MV-4-11 (cell line): ENCODE measurements at regions not wholly inside any gene's neighbourhood (a gene's known extent, or its start where the extent isn't known, plus 50 kb on each side); places are given as distances from the start of the nearest gene placed in this dataset.

Source experiments
- DNase-seq: peaks from one replicate; lab custom pipeline; 2025; lab: John Stamatoyannopoulos, UW

DNA sequence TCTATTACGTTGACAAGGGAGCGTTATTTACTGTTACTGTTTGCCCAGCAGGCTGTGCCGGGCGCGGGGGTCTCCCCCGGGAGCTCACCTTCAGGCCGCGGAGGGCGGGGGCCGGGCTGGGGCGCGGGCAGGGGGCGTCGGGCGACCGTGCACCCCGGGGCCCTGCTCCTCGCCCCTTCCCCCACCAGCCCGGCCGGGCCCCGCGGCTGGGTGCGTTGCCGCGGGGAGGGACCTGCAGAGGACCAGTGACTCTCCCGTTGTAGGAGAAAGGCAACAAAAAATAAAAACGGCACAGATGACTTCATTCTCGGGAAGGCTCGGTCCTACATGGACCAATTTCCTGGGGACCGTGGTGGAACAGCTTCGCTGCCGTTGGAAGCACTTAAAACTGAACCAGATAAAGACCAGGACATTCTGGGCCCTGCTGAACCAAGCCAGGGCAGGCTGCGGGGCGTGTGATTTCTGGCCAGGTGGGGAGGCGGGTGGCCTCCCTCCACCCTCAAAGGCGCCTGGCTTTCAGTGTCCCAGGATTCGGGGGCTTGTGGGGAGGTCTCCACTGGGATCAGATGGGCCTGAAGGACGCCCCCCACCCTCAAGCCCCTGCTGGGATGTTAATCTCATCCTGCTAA lies 57.4 kb downstream of the IGLL1 start:
- no peak for DNase-seq

- DNase-seq = peak; percentile 80
These were observed 58.5 kb downstream of the IGLL1 start for GRCh38 chr22:23521441-23522113.

DNA sequence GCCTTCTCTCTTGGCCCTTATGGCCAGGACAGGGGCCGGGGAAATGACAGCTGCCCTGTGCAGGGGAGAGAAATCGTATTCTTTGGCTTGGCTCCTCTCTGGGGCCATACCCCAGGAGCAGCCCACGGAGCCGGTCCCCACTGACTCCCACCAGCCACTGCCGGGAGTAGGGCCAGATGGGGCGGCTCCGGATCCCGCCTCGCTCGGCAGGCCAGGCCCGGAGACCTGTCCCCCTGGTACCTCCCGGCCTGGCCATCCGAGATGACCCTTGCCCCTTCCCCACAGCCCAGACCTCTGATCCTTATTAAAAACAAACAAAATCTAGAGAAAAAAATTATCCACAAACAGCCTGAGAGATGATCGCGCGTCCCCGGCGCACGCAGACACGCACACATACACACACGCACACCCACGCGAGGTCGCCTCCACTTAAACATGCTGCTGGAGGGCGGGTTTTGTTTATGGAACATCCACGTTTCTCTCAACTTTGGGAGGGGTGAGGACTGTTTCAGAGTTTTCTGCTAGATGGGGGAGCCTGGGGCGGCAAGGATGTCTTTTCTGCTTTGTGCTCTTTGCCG lies 59.1 kb downstream of the IGLL1 start:
- DNase-seq = no peak

- no peak for DNase-seq
These were observed 60.5 kb downstream of the IGLL1 start for GRCh38 chr22:23519442-23520157.

GRCh38 chr22:23518376-23519187 lies 61.5 kb downstream of the IGLL1 start:
- DNase-seq = peak; percentile 20

- no peak for DNase-seq
These were observed 62.2 kb downstream of the IGLL1 start for GRCh38 chr22:23517804-23518375.

DNA sequence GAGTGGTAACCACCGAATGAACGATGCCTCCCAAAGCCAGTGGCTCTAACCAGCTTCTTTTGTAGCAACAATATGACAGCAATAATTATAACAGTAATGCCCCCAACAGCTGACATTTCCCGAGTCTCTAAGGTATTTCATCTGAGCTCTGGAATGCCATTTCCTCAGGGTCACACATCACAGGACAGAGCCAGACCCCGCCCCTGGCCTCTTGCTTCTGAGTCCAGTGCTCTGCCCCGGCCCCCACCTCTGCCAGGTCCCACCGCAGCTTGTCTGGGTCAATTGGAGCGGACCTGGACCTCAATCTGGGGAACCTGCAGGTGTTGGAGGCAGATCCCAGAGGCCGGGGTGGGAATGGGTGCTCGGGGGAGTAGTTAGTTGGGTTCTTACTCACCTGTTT lies 63.8 kb downstream of the IGLL1 start:
- DNase-seq = no peak

GRCh38 chr22:23514322-23515038 lies 65.6 kb downstream of the IGLL1 start:
- DNase-seq = no peak

GRCh38 chr22:23513705-23514104 lies 66.4 kb downstream of the IGLL1 start:
- DNase-seq = no peak

DNA sequence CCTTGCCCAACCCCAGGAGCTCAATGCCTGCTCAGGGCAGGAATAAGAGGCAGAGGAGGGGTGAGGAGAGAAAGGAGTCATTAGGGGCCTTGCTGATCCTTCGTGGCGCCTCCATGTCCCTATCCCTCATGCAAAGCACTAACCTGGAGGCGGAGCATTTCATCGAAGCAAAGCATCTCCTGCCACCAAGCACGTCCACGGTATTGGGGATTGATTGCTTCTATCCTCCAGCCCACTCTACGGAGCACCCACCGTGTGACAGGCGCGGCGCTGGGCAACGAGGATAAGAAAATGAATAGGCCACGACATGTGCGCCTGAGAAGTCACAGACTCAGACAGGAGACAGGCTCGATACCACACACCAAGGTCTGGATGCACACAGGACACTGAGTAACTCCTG lies 67.0 kb downstream of the IGLL1 start:
- no peak for DNase-seq

- no peak for DNase-seq
These were observed 67.4 kb downstream of the IGLL1 start for GRCh38 chr22:23512721-23513120.

GRCh38 chr22:23512348-23512705 lies 67.8 kb downstream of the IGLL1 start:
- DNase-seq = no peak

DNA sequence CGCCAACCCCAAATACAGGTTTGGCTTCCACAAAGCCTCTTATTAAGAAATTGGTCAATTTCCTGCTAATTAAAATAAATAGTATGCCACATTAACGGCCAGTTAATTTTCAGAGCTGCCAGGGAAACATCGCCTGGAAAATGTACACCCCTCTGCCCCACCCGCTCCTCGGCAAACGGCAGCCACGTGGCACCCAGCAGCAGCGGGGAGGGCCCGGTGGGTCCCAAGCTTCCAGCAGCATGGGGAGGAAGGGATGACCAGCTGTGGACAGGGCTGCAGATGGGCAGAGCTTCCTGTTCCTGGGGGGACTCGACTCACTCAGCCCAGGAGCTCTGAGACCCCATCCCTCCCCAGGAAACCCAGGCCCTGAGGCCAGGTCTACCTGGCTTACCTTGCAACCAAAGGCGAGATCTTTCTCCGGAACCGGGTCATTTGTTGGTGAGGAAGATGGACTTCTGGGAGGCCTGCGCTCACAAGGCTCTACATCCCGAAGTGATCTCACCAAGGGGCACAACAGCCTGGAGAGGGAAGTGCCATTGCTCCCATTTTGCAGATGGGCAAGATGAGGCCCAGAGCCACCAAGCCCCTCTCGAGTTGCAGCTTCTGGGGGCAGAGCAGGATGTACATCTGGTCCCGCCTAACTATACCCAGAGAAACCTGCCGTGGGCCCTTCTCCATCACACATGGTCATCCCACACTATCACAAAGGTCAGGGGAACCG lies 68.3 kb downstream of the IGLL1 start:
- no peak for DNase-seq

GRCh38 chr22:23509571-23510302 lies 70.4 kb downstream of the IGLL1 start:
- no peak for DNase-seq

DNA sequence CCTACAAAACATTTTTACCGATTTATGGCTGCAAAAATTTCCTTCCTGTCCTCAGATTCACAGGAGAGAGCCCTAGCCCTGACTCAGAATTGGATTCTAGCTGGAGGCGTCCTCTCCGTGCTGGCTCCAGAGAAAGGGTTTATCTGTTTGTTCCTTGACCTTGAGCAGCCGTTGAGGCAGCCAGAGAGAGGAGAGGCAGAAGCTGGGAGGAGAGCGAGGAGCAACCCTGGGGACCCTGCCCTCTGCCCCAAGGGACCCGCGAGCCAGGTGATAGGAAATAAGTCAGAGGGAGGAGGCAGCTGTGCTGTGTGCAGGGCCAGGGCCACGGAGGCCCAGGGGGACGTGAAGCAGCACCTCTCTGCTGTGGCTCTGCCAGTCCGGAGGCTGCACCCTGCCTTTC lies 75.6 kb downstream of the IGLL1 start:
- no peak for DNase-seq

GRCh38 chr22:23503736-23504440 lies 76.2 kb downstream of the IGLL1 start:
- no peak for DNase-seq

- no peak for DNase-seq
These were observed 76.9 kb downstream of the IGLL1 start for GRCh38 chr22:23503142-23503541.

DNA sequence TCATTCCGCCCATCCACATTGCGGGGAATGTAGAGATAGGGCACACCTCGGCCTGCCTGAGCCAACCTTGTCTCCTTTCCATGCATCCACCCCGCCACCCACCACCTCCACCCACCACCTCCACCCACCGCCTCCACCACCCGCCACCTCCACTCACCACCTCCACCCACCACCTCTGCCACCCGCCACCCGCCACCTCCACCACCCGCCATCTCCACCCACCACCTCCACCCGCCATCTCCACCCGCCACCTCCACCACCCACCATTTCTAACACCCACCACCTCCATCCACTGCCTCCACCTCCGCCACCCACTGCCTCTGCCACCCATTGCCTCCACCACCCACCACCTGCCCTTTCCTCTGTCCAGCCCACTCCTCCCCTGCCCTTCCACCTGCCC lies 78.4 kb downstream of the IGLL1 start:
- no peak for DNase-seq

GRCh38 chr22:23501261-23501619 lies 78.8 kb downstream of the IGLL1 start:
- no peak for DNase-seq
